ENCODE measurements at regions not wholly inside any gene's neighbourhood (a gene's known extent, or its start where the extent isn't known, plus 50 kb on each side); places are given as distances from the start of the nearest gene placed in this dataset.

- H3K9me3 Mint-ChIP-seq: no peaks in the 10 kb centered on the region; a peak in 1 of 5 replicates
- no peak overlapping the region for H3K56ac ChIP-seq (ENCODE audit: insufficient read length, low read depth, low read length)
- H2AFZ ChIP-seq (ENCODE audit: low read length): no peak overlapping the region
- no peak overlapping the region for H3T11ph ChIP-seq (ENCODE audit: low read length)
- H3K4ac ChIP-seq (ENCODE audit: low read depth, low read length): no peak overlapping the region
- no peaks in the 10 kb centered on the region for H3K23me2 ChIP-seq (ENCODE audit: insufficient read length, low read depth, low read length, poor library complexity, severe bottlenecking)
- no peak overlapping the region for H4K91ac ChIP-seq (ENCODE audit: insufficient read length, low read depth, low read length)
- H3K23ac ChIP-seq (ENCODE audit: insufficient read length, low read depth, low read length): no peak overlapping the region
- no peak overlapping the region for H3K4me2 ChIP-seq (ENCODE audit: insufficient read depth, insufficient read length, low read length)
- no peak overlapping the region for H2BK5ac ChIP-seq (ENCODE audit: insufficient read length, low read length)
- no peak overlapping the region for H3K4me3 Mint-ChIP-seq
- H3K14ac ChIP-seq (ENCODE audit: insufficient read depth, low read length): no peak overlapping the region; the same call in 1 of the 2 replicates
- no peaks in the 10 kb centered on the region for H3K79me1 ChIP-seq (ENCODE audit: insufficient read depth, low read depth, low read length, poor library complexity, severe bottlenecking)
- DNase-seq: no peak
- no peaks in the 10 kb centered on the region for H3K36me3 Mint-ChIP-seq (ENCODE audit: insufficient read depth in 1 of 3, low read depth in 3 of 3)
- no peak overlapping the region for H2BK120ac ChIP-seq (ENCODE audit: low read depth, low read length, poor library complexity, severe bottlenecking)
- H2BK20ac ChIP-seq (ENCODE audit: low read depth, low read length, poor library complexity, severe bottlenecking): no peak overlapping the region
- no peak overlapping the region for H3K27ac Mint-ChIP-seq
- H3K9ac ChIP-seq (ENCODE audit: extremely low read depth, insufficient read length, low read length): no peak overlapping the region
- no peaks in the 10 kb centered on the region for H3K79me2 ChIP-seq (ENCODE audit: insufficient read depth, low read length)
- no peaks in the 10 kb centered on the region for H4K20me1 ChIP-seq (ENCODE audit: control insufficient read depth, insufficient read depth, insufficient read length)
- no peak overlapping the region for H3K27ac ChIP-seq (ENCODE audit: insufficient read length, low read depth, low read length)
- H2AK5ac ChIP-seq (ENCODE audit: insufficient read length, low read length): no peak overlapping the region
- no peak overlapping the region for H2BK12ac ChIP-seq (ENCODE audit: insufficient read length, low read depth, low read length)
- H2BK15ac ChIP-seq (ENCODE audit: low read depth, low read length): no peak overlapping the region
- H4K8ac ChIP-seq (replicated peaks; ENCODE audit: insufficient read length, low read depth, low read length): no peak overlapping the region
- WGBS (ENCODE audit: extremely low coverage, insufficient read length, low lambda C conversion rate): no CpG with 5 or more reads among the region's 6 CpGs
- no peaks in the 10 kb centered on the region for H3K4me1 ChIP-seq (ENCODE audit: insufficient read depth, low read length)
- no peaks in the 10 kb centered on the region for H3K9me3 ChIP-seq (ENCODE audit: control insufficient read depth, low read depth, low read length)
- no peak overlapping the region for H4K5ac ChIP-seq (ENCODE audit: insufficient read length, low read depth, low read length)
- H3K27me3 ChIP-seq (ENCODE audit: insufficient read depth, low read length): no peaks in the 10 kb centered on the region
- peaks cover 2% of the 10 kb centered on the region for H3K27me3 Mint-ChIP-seq (ENCODE audit: low read depth)
- H3K18ac ChIP-seq (ENCODE audit: insufficient read length, low read depth, low read length): no peak overlapping the region
- no peak for TF ChIP-seq CTCF (conservative IDR thresholded peaks at IDR 0.05)
- peaks cover 3 to 10% of the 10 kb centered on the region in 2 experiments for H3K4me1 Mint-ChIP-seq
Measured at GRCh38 chr2:16293398-16293797, 353.0 kb downstream of the MYCN start.

All from H9 (cell line).